Stimulated activated CD4-positive, alpha-beta T cell treated with anti-CD3 and anti-CD28 coated beads, Interleukin-12 subunit alpha, Interleukin-12 subunit beta, amount 100 ng/mL, for 4 hours (primary cell): ENCODE measurements at regions not wholly inside any gene's neighbourhood (a gene's known extent, or its start where the extent isn't known, plus 50 kb on each side); places are given as distances from the start of the nearest gene placed in this dataset.

Experiments used
- DNase-seq: peaks from one replicate; pipeline ENCODE4 v3.0.0-alpha.2; 2020

DNA sequence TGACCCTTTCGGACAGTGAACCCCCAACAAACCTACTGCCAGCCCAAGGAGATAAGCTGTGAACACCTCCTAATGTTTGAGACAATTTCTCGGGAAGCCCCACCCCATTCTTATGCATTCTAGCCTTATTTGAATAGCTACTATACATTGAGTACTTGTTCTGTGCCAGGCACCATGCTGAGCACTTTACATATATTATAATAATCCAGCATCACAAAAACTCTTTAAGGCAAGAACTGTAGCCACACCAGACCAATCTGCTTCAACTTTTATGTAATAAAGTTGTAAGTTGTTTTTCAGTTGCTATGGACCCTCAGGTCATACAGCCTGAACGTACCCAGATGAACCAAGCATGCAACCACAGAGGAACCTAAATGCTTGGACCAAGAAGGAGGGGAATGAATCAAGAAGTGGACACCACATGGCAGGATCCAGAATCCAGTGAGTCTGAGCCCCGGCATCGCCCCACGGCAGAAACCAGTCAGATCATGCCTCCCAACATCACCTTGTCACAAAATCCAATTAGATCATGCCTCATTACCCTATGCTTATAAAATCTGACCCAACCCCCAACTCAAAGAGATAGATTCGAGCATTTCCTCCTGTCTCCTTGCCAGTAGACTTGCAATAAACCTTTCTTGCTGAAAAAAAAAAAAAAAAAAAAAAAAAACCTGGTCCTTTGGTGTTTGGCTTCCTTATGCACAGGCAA, 225.0 kb downstream of the QDPR start:
- no peak for DNase-seq

DNA sequence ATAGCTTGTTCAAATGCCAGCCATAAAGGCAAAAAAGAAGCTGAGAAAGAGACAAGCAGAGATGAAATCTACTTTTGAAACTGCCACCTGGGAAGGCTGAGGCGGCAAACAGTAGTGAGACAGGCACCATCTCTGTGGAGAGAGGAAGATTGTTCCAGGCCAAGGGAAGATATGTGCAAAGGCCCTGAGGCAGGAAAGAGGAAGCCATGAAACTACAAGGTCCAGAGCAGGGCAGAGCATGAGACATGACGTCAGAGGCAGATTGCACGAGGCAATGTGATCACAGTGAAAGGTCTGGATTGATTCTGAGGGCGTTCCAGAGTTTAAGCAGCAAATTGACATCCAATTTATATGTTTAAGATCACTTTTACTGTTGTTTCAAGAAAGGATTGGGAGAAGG, 226.1 kb downstream of the QDPR start:
- DNase-seq = no peak

DNA sequence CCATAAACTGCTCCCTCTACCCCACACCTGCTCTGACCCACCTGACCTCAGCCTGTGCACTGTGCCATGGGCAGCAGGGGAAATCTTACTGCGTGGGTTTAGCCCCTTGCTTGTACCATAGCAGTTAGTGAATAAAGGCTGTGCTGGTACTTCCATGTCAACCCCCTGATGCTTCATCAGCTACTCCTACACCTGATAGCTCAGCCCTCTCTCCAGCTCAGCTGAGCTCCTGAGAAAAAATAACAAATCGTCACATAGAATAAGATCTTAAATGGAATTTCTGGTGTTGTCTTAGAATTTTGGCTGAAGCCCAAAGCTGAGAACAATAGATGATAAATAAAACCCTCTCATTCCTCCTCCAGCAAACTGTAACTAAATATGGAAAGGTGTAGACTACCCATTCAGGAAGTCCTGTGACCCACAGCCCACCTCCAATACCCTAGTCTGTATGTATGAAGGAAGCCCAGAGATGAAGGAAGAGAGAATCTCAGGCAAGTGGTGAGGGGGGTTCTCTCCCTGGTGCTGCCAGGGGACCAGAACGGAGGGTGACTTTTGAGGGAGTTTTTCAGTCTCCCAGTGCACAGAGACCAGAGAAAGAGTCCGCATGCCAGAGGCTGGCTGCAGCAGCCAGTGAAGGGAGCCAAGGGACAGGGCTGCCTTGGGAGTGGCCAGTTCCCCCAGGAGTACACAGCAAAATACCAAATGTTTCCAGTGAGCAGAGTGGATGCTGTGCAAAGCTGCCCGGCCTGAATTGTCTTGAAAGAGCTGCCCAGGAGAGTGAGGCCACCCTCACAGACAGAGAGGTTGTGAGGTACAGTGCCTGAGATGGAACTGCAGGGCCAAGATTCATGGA, 227.3 kb downstream of the QDPR start:
- no peak for DNase-seq

DNA sequence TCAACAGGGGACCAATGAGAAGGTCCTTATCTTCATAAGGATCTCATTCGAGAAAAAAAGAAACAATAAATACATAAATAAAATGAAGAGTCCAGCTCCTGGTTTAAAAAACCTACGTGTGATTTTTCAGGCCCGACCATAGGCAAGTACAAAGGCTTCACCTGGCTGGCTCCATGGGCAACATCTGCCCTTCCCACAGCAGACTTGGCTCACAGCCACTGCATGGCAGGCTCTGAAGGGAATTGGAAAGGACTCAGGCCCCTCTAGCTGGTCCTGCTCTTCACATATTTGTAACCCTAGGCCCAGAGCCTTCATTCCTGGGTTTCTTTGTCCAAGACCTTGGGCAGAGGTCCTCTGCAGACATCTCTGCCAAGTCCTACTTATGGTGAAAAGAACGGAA, 228.1 kb downstream of the QDPR start:
- DNase-seq = no peak

DNA sequence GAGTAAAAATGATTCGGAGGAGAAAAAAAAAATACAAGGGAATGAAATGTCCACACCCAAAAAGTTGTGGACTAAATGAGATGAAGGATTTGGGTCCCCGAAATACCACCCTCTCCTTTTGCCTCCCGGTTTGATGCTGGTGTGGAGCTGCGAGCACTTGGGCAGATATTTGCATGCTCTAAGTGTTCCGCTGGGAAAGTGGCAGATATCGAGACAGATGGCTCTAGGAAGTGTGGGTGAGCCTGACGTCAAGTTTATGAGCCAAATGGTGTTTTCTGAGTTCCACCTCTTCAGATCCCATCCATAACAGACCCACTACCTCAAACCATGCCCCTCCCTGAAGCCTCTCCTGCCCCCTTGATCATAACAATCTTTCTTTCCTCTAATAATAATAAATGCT, 228.6 kb downstream of the QDPR start:
- no peak for DNase-seq

DNA sequence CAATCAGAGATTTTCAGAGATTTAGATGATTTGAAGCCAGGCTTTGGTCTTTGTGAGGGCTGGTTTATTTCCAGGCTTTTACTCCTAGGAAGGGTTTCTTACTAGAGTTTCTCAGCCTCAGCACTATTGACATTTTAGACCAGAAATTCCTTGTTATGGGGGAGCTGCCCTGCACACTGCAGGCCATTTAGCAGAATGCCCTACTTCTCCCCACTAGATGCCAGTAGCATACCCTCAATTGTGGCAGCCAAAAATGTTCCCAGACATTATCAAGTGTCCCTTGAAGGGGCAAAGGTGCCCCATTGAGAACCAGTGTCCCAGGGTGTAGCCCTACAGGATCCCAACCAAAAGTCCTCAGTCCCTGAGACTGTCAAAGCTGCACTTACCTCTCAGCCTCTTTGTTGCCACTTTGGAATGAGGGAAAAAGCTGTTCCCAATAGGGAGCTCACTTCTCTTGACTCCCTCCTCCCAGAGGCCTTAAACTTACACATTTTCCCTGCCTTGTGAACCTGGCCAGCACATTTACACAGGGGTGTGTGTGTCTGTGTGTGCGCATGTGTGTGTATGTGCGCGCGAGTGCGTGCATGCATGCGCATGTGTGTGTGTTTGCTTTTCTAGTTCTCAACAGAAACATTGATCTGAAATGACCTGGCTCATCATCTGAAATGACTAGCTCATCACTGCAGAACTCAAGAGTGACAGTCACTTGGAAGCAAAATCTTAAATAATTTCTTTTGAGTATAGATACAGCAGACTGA, 231.4 kb downstream of the QDPR start:
- DNase-seq = no peak

DNA sequence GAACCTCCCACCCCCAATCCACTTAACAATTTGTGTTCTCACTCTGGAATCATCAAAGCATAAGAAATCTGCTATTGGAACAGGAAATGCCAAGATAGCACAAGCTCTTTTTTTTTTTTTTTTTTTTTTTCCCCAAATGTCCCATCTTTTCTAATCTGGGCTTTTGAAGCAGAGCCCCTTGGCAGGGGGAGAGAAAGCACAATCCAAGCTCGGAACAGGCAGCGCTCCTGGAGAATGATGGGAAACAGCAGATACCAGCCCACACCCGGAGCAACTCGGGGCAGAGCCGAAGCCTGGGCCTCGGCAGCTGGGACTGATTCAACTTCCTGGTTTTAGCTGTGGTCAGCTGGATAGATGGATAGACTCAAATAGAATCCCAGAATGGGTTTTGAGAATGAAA, 235.1 kb downstream of the QDPR start:
- DNase-seq = no peak

DNA sequence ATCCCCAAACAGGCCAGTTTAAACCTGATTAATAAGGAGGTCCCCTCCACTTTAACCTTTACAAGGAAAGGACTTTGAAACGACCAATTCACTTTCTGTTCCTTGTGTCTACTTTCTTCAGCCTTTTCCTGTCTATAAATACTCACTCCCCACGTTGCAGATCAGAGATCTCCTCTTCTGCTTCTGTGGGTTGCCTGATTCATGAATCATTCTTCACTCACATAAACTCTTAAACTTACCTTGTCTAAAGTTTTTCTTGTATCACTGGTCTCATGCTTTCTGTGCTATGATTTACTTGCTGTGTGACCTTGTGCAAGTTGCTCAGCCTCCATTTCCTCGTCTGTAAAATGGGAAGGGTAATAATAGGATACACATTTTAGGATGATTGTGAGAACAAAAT, 236.1 kb downstream of the QDPR start:
- DNase-seq = no peak

DNA sequence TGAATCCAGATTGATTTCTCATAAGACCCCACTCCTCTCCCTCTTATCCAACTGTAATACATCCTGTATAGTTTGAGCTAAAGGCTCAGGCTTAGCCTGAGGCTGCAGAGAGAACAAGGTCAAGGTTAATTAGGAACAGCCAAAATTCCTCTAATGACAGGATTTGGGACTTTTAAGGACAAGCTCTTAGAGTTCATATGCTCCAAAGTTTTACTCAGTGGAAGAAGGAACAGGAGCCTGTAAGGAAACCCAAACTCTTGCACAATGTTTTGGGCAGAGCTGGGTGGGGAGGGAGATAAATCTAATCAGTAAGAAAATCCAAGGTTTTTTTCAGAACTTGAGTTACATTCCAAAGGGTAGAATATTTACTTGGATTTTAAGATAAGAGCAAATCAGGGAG, 238.8 kb downstream of the QDPR start:
- DNase-seq = no peak

DNA sequence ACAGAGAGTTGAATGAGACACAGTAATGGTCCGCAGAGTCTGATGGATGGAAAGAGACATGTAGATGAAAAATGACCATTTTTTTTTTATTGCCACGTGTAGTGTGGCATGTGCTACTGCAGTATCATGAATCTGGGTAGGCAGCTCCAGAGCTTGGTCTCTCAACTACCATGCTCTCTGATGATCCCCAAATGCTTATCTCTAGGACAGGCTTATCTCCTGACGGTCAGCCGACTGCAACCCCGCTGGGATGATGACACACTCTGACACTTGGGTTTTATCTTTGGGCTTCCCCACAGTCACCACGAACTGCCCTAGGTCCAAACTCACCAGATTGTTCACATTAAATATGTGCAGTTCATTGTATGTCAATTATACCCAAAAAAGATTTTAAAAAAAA, 239.7 kb downstream of the QDPR start:
- no peak for DNase-seq

DNA sequence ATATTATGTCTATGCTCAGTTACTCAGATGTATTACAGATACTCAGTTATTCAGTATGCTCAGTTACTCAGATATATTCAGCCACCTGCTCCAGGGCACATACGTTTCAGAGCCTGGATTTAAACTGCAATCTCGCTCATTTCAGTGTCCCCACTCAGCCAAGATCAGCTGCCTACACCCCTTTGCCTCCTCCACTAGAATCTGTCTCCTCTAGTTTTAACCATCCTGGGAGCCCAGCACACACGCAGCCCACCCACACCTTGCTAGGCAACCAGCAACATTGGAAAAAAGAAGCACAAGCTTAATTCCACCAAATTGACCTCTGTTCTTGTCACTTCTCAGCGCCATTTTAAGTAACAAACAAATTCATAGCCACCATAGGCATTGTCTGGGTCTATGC, 246.2 kb downstream of the QDPR start:
- DNase-seq = no peak

DNA sequence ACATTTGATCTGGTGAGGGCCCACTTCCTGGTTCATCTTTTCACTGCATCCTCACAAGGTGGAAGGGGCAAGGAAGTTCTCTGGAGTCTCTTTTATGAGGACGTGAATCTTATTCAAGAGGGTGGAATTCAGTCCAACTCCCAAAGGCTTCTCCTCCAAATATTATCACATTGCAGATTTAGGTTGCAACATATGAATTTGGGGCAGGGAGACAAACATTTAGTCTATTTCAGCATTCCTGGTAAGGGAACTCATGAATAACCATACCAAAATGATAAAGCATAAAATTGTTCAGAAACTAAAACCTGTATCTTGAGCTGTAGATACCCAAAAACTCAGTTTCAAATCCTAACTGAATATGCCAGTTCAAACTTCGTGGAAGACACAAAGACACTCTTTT, 246.8 kb downstream of the QDPR start:
- no peak for DNase-seq

DNA sequence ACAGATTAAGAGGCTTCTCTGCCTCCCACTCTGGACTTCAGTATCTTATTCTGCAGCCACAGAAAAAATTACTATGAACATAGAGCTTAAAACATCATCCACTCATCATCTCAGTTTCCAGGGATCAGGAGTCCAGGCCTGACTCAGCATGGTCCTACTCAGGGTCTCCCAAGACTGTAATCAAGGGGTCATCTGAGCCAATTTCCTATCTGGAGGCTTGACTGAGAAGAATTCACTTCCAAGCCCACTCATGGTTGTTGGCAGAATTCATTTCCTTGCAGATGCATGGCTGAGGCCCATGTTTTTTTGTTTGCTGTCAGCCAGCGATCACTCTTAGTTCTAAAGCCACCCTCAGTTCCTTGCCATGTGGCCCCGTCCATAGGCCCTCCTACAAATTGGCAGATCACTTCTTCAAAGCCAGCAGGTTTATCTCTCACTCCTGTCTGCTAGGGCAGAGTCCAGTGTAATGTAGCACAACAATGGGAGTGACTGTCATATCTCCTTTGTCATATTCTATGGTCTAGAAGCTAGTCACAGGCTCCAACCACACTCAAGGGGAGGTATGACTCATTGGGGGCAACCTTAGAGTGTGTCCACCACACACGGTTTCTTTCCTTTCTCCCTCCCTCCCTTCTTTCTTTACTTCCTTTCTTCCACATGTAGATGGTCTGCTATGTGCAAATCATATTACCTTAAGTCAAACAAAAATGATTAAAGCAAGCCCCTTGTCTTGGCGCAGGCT, 251.6 kb downstream of the QDPR start:
- DNase-seq = no peak

DNA sequence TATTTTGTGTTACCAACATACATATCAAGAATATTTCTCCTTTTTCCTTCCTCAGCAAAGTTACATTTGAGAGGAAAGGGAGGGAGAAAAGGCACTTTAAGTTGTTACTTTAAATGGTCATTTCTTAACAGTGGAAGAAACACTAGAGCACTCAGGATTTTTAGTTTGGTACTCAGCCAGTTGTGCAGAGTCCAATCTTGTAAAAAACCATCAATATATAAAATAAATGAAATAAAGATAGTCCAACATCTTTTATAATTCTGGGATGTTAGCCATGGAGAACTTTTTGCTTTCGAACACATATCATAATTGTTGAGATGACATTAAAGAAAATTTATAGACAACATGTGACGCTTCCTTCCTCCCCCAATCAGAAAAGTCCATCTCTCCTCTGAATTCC, 253.8 kb downstream of the QDPR start:
- no peak for DNase-seq

DNA sequence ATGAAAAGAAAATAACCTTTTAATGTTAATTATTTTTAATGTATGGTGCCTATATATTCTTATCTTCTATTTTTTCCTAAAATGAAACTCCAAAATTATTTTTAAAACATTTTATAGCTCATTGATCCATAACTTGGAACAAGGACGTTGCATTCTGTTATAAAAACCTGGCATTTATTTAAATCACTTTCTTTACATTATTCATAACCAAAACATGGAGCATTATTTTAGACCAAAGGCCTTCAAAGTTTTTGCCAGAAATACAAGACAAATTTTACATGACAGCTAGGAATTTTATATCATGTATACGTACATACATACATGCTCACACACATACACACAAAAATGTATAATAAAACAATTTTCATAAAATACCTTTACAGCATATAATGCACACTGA, 259.8 kb downstream of the QDPR start:
- no peak for DNase-seq

DNA sequence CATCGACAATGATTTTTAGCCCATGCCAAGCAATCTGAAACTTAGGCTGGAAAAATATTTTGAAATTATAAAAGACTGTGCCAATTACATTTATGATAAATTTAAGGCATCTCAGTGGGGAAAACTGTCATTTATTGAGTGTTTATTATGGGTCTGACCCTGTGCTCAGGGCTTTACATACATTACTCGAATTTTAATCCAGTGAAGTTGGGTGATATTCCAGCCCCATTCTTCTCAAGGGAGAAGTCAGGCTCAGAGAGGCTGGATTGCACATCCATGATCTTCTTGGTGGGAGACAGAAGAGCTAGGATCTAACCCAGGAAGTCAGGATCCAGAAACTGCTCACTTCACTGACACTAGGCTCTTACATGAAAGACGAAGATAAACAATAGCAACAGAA, 260.8 kb downstream of the QDPR start:
- no peak for DNase-seq

DNA sequence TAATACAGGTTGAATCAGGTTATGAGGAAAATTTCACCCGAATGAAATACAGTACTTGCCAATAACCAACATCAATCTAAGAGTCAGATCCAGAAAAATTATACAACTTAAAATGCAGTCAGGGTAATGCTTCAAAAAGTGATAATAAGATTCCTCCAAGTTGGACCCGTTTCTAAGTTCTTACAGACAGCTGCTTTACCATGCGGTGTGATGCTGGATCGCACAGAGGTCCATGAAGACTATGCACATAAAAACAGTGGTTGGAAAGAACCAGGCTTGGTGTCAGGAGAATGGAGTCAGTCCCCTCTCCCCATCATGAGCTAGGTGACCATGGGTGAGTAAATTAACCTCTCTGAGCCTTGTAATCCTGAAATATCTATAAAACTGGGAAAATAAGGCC, 261.3 kb downstream of the QDPR start:
- DNase-seq = no peak

DNA sequence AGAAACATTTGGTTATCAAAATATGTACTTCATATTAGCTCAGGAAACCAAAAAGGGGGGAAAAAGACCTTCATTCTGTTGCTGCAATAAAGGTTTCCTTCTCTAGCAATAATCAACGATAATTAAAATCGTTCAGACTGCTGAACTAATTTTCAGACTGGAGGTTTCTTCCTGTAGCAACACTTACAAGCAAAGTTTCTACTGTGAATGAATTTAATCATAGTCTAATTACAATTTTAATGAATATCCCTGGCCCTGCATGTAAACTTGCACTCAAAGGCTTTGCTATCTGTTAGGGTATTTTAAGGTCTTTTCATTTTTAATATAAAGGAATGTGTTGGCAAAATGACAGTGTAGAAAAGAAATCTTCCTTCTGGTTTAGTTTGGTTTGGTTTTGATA, 265.2 kb downstream of the QDPR start:
- DNase-seq = no peak

DNA sequence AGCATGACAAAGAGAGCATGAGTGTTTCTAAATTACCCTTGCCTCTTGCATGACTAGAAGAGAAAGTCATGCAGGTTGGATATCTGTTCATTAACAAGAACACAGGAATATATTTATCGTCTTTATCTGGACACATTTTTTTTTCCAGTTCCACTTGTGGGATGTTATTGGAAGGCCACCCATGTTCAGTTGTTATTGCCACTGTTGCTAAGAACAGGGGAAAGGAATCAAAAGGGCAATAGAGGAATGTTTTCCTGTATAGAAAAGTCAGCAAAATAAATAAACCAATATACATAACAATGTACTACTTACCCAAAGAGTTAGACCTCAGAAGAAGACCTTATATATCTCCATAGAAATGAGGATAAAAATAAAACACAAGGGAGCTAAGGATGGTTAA, 270.1 kb downstream of the QDPR start:
- no peak for DNase-seq

DNA sequence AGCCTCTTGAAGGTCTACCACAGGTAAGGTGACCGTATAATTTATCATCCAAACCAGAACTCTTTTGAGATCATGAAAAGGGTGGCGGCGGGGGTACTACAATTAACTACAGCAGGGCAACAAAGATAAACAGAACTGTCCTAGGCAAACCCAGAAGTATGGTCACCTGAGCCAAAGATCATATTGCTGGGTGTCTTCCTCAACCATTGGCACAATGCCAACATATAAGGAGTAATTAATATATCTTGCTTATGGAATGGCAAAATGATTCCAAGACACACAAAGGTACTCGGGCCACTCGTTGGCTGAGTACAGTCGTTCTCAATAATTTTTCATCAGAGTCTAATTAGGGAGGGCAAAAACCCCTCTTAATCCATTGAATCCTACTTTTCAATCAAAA, 273.3 kb downstream of the QDPR start:
- DNase-seq = no peak

DNA sequence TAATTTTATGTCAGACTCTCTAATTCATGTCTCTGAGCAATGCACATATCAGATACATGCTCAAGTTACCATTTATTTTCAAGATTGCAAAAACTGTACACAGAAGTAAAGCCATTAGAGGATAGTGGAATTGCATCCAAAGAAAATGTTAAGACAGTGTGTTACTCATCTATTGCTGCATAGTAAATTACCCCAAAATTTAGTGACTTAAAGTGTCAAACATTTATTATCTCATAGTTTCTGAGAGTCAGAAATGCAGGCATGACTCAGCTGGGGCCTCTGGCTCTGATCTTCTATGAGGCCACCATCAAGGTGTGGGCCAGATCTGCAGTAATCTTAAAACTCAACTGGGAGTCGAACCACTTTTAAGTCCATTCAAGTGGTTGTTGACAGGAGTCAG, 275.2 kb downstream of the QDPR start:
- DNase-seq = no peak

DNA sequence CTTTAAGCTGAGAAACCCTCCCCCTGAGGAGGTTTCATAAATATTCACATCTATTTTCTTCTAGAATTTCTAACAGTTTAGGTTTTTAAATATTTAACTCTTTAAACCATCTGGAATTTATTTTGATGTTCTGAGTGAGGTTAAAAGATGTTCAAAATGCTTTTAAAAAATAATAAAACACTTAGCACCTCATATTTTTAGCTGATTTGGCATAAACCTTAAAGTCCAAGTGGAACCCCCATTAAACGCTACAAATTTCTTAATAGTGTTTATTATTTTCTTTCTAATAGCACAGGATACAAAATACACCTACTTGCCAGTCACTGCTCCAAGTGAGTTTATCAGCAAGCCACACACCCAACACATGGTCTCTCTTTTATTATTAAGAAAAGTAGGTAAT, 277.2 kb downstream of the QDPR start:
- DNase-seq = no peak

DNA sequence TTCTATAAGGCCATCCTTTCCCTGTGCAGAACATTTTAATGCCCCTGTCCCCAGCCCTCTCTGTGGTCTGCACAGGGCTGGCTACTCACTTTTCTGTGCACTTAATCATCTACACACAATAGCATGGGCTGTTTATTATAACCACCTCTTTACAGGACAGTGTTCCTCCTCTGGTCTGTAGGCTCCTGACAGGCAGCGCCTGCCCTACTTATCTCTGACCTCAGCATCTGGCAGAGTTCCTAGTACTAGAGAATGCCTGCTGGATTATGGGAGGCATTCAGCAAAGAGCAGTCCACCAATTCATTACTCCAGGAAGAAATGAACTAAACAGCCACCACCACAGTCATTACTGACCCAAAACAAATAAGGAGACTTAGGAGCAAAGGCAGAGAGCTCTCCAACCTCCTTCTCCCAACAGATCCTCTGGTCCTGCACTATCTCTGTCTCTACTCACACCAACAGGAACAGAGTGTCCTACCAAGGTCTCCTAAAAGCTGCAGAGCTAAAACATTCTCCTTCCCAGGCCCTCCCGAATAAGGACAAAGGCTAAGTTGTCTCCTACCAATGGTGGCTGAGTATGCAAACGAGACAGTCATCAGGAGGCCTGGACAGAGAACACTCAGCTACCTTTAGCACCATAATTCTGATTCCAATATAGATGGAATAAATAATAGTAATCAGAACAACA, 279.2 kb downstream of the QDPR start:
- DNase-seq = no peak
